HUES6 (cell line): ENCODE measurements at regions not wholly inside any gene's neighbourhood (a gene's known extent, or its start where the extent isn't known, plus 50 kb on each side); places are given as distances from the start of the nearest gene placed in this dataset.
A peak's percentile ranks its signal among the peaks of the same experiment; 100 is the strongest.

Source experiments
- H3K27ac ChIP-seq: 2 replicates; pipeline ENCODE4 v1.7.0; 2013; ENCODE audit warnings: low read depth, mild to moderate bottlenecking, low read length, inconsistent platforms
- H3K27me3 ChIP-seq: 2 replicates; pipeline ENCODE4 v1.6.1; 2013; ENCODE audit warnings: low read length; ENCODE audit not compliant: control insufficient read depth, insufficient read depth
- H3K36me3 ChIP-seq: 2 replicates; pipeline ENCODE4 v1.6.1; 2013; ENCODE audit warnings: low read length; ENCODE audit not compliant: control insufficient read depth, insufficient read depth
- H3K4me1 ChIP-seq: 2 replicates; pipeline ENCODE4 v1.6.1; 2013; ENCODE audit warnings: low read length; ENCODE audit not compliant: control insufficient read depth, insufficient read depth
- H3K4me3 ChIP-seq: 2 replicates; pipeline ENCODE4 v1.5.1; 2013; ENCODE audit warnings: low read depth, low read length
- H3K9ac ChIP-seq: one replicate; pipeline ENCODE4 v1.6.1; 2013; ENCODE audit warnings: mild to moderate bottlenecking, low read length
- H3K9me3 ChIP-seq: 2 replicates; pipeline ENCODE4 v1.6.1; 2013; ENCODE audit warnings: low read depth, low read length; ENCODE audit not compliant: control insufficient read depth, insufficient read depth

DNA sequence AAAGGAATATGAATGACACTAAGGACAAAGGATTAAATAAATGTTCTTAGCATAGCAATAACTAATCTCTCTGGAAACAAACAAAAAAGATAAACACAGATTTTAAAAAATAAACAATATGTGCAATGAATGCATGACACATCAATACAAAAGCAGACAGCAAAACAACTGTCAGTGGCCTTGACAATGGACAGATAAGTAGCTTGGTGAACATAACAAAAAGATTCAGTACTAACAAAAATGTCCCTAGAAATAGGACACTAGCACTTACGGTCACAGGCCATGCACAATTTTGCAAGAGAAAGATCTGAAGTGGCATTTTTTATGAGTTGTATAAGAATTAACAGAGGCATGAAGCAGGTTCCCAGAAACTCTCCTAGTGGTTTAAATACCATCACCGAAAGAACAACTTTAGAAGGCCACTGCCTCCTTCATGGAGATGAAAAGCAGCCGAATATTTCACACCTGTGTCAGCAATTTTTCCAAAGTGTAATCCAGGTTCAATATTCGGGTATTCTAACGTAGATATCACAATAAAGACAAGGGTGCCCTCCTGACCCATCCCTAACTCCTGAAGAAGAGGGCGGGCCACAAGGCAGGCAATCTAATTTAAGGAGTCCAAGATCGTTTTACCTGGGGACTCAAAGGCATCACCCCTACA, 231.3 kb upstream of the MKLN1 start:
- H3K9ac ChIP-seq, result no peak overlapping the region
- H3K36me3 ChIP-seq, result no peaks in the 10 kb centered on the region
- no peak overlapping the region for H3K4me3 ChIP-seq

DNA sequence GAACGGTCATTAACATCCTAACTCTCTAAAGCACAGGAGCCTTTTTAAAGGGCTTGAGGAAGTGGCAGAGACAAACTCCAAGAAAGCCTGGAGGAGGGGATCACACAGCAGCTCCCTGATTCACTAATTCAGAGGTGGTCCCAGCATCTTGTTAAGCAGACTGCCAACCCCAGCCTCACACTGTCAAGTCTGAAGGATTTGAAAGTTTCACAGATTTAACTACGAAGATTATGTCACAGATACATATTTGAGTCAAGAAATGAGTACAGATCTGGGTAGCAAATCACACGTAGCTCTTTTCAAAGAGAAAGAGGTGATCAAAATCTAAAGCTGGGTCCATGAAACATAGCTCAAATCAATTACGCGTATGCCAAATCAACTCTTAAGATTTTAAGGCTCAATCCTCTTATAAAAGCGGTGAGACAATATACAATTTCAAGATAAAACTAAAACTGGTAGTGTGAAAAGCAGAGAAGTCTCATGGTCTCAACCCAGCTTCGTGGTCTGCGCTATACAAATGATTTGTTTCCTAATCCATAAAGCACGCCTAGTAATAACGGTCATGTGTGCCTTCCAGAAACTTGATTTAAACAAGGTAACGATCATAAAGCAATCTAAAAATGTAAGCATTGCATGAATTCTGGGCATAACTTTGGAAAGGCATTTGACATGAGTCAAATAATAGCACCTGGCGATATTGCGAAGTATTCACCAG, 229.9 kb upstream of the MKLN1 start:
- no peaks in the 10 kb centered on the region for H3K27me3 ChIP-seq
- H3K4me1 ChIP-seq, result peaks cover 10% of the 10 kb centered on the region
- no peak overlapping the region for H3K27ac ChIP-seq
- H3K4me3 ChIP-seq, result no peak overlapping the region
- H3K9me3 ChIP-seq, result no peaks in the 10 kb centered on the region
- no peak overlapping the region for H3K9ac ChIP-seq
- 0 out of 2 replicates have a peak, but pooled peaks cover 5% of the 10 kb centered on the region for H3K36me3 ChIP-seq

More for the DNA sequence above, 231.3 kb upstream of the MKLN1 start:
- peaks cover 24% of the 10 kb centered on the region for H3K4me1 ChIP-seq
- no peaks in the 10 kb centered on the region for H3K9me3 ChIP-seq
- H3K27ac ChIP-seq, result no peak overlapping the region
- H3K27me3 ChIP-seq, result no peaks in the 10 kb centered on the region

DNA sequence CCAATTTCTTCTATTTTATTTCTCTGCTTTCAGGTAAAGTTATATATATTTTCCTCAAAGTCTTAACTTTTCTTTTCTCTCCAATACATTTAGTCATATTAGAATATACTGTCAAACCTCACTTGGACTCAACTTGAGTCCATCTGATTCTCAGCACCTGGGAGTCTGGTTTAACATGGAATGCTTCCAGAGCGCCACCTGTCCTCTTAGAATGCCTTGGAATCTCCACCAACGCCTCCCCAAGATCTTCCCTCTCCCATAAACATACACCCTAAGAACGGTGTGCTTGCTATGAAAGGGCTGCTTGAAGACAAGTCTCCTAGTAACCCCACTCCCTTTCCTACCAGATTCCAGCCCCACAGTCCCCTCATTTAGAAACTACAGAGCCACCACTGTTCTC, 229.1 kb upstream of the MKLN1 start:
- no peak overlapping the region for H3K4me3 ChIP-seq
- no peaks in the 10 kb centered on the region for H3K27me3 ChIP-seq
- no peak overlapping the region for H3K9ac ChIP-seq
- H3K27ac ChIP-seq, result no peak overlapping the region
- peaks cover 9% of the 10 kb centered on the region for H3K4me1 ChIP-seq
- 0 out of 2 replicates have a peak, but pooled peaks cover 5% of the 10 kb centered on the region for H3K36me3 ChIP-seq
- no peaks in the 10 kb centered on the region for H3K9me3 ChIP-seq

DNA sequence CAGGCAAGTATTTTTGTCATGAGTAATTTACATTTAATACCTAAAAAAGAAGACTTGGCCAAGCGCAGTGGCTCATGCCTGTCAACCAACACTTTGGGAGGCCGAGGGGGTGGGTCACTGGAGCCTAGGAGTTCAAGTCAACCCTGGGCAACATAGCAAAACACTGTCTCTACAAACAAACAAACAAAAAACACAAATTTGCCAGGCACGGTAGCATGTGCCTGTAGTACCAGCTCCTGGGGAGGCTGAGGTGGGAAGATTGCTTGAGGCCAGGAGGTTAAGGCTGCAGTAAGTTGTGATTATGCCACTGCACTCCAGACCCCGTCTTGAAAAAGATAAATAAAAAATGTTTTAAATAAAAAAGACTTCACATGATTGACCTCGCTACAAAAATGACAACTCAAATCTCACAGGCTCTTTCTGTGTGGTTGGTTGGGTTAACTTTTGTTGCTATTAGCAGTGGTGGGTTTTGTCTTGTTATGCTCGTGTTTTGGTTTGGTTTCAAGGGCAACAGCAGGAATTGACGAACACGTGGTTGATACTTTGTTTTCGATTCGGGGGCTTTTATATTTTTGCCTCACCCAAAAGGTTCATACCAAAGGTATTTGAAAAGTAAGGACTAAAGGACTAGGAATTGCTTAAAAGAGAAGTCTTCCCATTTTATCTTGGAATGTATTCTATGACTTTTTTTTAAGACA, 227.2 kb upstream of the MKLN1 start:
- no peak overlapping the region for H3K27ac ChIP-seq
- peaks cover 16% of the 10 kb centered on the region for H3K4me1 ChIP-seq
- no peaks in the 10 kb centered on the region for H3K9me3 ChIP-seq
- no peak overlapping the region for H3K9ac ChIP-seq
- H3K27me3 ChIP-seq, result peaks cover 9% of the 10 kb centered on the region
- H3K36me3 ChIP-seq, result 0 out of 2 replicates have a peak, but pooled peaks cover 5% of the 10 kb centered on the region
- H3K4me3 ChIP-seq, result no peak overlapping the region

DNA sequence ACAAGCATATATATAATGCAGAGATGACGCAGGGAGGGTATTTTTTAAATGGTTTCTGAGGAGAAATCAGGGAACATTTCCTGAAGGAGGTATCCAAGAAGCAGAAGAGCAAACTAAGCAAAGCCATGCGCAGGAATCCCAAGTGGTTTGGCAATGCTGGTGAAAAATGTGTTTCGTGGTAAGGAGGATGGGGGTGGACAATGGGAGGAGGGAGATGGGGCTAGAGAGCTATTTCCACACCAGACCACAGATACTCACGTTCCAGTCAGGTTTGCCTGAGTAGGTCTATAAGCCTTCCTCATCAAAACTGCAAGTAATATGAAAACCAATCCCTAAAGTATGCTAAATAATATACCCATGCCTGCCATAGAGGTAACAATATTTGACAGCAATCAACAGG, 223.7 kb upstream of the MKLN1 start:
- Histone ChIP-seq H3K4me3 (no peak overlapping the region), H3K9me3 (no peaks in the 10 kb centered on the region), H3K9ac (no peak overlapping the region)

DNA sequence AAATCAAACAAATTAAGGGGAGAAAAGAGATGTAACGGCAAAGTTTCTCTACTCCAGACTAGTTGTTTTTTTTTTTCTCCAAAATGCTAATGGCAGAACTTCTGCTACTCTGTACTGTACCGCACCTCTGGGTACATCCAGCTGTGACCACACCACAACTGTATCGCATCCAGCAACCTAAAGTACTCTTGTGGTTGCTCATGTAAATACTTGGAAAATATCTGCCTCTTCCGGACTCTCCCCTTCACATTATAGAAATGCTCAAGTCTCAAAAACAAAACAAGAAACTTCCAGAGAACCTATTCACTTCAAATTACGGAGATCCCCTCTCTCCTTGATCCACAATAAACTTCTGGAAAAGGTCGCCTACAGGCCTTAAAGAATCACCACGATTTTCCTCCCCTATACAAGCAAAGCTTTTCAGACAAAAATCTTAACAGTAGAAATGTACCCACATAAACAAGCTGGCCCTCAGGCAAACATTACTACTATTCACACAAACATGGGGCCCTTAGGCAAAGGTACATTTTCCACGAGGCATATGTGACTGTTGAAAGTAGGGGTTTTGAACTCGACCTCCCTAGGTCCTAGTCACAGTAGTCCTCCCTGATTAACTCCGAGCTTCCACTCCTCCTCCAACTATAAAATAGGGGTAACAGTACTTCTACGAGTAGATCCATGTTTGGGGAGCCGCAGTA, 222.9 kb upstream of the MKLN1 start:
- Histone ChIP-seq H3K4me3 (peak overlapping the region; percentile 74), H3K4me1 (peaks cover 19% of the 10 kb centered on the region), H3K9ac (no peak overlapping the region), H3K9me3 (no peaks in the 10 kb centered on the region), H3K36me3 (0 out of 2 replicates have a peak, but pooled peaks cover 5% of the 10 kb centered on the region), H3K27ac (no peak overlapping the region), H3K27me3 (peaks cover 29% of the 10 kb centered on the region)

More for the DNA sequence above, 223.7 kb upstream of the MKLN1 start:
- Histone ChIP-seq H3K27ac (no peak overlapping the region), H3K27me3 (peaks cover 28% of the 10 kb centered on the region), H3K4me1 (peaks cover 16% of the 10 kb centered on the region), H3K36me3 (0 out of 2 replicates have a peak, but pooled peaks cover 5% of the 10 kb centered on the region)

DNA sequence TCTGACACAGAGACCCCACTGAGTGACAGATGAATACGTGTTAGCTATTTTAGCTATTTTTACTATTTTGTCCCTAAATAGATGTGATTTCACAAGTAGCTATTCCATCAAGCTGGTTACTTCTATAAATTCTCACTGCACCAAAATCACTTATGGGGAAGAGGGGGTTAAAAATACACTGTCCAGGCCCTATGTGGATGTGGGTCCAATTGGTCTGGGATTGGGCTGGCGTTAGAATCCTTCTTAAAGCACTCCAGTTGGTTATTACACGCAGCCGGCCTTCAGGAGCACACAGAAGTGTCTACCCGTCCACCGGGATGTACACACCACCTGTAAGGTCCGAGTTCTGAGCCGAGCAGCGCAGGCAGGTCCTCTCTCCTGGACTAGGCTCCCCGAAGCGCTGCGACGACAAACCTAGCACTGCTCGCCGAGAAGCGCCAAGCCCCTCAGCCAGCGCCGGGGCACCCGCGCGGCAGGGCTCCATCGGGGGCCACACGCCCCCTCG, 222.3 kb upstream of the MKLN1 start:
- no peak overlapping the region for H3K27ac ChIP-seq
- H3K9ac ChIP-seq, result peak overlapping the region; percentile 58
- H3K9me3 ChIP-seq, result no peaks in the 10 kb centered on the region
- peaks cover 21% of the 10 kb centered on the region for H3K4me1 ChIP-seq
- 0 out of 2 replicates have a peak, but pooled peaks cover 5% of the 10 kb centered on the region for H3K36me3 ChIP-seq
- H3K27me3 ChIP-seq, result peaks cover 29% of the 10 kb centered on the region
- H3K4me3 ChIP-seq, result peak overlapping the region; percentile 74

DNA sequence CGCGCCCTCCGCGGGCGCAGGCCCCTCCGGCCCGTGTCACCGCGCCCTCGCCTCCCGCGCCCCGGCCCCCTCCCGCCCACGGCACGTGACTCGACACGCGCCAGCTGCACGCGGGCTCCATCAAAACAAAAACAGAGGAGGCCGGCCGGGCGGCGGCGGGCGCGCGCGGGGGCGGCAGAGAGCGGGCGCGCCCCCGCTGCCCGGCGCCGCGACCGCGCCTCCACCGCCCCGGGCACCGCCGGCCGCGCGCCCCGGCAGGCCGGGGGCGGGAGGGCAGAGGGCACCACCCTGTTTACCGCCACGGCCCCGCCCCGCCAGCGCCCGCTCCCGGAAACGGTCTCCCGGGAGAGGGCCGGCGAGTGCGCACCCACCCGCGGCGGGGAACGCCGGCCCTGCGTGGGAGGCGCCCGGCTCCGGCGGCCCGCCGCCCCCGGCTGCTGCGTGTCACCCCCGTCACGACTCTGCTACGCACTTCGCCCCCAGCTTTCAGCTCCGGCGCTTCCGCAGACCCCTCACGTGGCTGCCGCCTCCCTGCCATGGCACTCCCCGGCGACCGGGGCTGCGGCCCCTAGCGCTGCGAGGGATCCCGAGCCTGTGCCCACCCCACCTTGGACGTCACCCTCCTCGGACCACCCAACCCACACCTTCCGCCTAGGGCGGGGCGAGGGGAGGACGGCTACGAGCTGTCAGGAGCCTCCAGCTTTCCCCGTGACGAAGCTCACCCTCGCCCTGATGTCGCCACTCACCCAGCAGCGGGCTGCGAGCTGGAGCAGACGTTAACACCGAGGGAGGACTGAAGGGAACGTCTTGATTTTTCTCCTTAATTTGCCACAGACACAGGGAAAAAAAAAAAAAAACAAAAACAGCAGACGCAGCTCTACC, 221.6 kb upstream of the MKLN1 start:
- no peaks in the 10 kb centered on the region for H3K9me3 ChIP-seq
- H3K4me1 ChIP-seq, result peaks cover 28% of the 10 kb centered on the region
- H3K9ac ChIP-seq, result peak overlapping the region; percentile 62
- H3K36me3 ChIP-seq, result 0 out of 2 replicates have a peak, but pooled peaks cover 5% of the 10 kb centered on the region
- peaks cover 29% of the 10 kb centered on the region for H3K27me3 ChIP-seq
- peak overlapping the region; percentile 74 for H3K4me3 ChIP-seq
- H3K27ac ChIP-seq, result no peak overlapping the region

DNA sequence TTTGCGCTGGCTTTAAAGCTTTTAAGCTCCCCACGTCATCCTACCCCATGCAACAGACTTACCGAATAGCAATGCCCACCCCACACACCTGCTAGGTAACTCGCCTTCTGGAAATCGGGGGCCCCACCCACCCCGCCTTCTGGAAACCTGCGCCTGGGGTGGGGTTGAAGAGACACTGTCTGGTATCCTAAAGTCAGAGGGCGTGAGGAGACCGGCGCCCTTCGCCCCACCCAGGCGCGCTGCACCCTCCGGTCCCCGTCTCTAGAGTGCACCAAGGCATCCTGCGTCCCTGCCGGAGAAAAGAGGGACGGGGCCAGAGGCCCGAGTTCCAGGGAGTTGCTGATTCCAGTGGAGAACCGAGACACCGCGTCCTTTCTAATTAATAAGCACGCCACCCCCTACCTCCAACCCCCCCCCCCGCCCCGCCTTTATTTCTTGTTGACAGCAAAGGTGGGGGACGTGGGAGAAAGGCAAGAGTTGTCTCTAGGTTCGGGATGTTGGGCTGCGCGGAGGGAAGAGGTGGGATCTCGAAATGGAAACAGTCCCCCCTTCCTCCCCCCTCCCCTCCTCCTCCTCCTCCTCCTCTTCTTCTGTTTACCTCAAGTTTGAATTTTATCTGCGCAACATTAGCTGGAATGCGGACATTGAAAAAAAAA, 220.9 kb upstream of the MKLN1 start:
- Histone ChIP-seq H3K4me3 (peak overlapping the region; percentile 73), H3K9me3 (no peaks in the 10 kb centered on the region), H3K36me3 (0 out of 2 replicates have a peak, but pooled peaks cover 5% of the 10 kb centered on the region), H3K4me1 (peaks cover 35% of the 10 kb centered on the region), H3K27ac (no peak overlapping the region), H3K27me3 (peaks cover 29% of the 10 kb centered on the region), H3K9ac (peak overlapping the region; percentile 62)
